Neural progenitor cell (in vitro differentiated cells): ENCODE measurements at regions not wholly inside any gene's neighbourhood (a gene's known extent, or its start where the extent isn't known, plus 50 kb on each side); places are given as distances from the start of the nearest gene placed in this dataset.

Source experiments
- DNase-seq: peaks from one replicate; pipeline ENCODE4 v3.0.0-alpha.2; 2016; ENCODE audit warnings: low spot score
- H2AFZ ChIP-seq: fragments of 200-600 bp; sonication (generic); replicated peaks from 2 replicates; pipeline ENCODE4 v1.6.1; 2016; ENCODE audit warnings: antibody characterized with exemption
- H3F3A ChIP-seq: fragments of 200-600 bp; sonication (generic); 2 replicates; pipeline ENCODE4 v1.6.1; 2016; ENCODE audit warnings: antibody characterized with exemption, low read depth
- H3K27ac ChIP-seq: fragments of 200-600 bp; sonication (generic); 2 replicates; pipeline ENCODE4 v1.5.1; 2016; ENCODE audit warnings: mild to moderate bottlenecking
- H3K27me3 ChIP-seq: fragments of 200-600 bp; sonication (generic); 2 replicates; pipeline ENCODE4 v1.6.1; 2016; ENCODE audit warnings: mild to moderate bottlenecking, moderate library complexity
- H3K36me3 ChIP-seq: fragments of 200-600 bp; sonication (generic); 2 replicates; pipeline ENCODE4 v1.5.1; 2016
- H3K4me1 ChIP-seq: fragments of 200-600 bp; sonication (generic); 2 replicates; pipeline ENCODE4 v1.6.1; 2016; ENCODE audit warnings: mixed run types
- H3K4me2 ChIP-seq: fragments of 200-600 bp; sonication (generic); 2 replicates; pipeline ENCODE4 v1.6.1; 2016
- H3K4me3 ChIP-seq: fragments of 200-600 bp; sonication (generic); 2 replicates; pipeline ENCODE4 v1.5.1; 2016
- H3K79me2 ChIP-seq: fragments of 200-600 bp; sonication (generic); 2 replicates; pipeline ENCODE4 v1.6.1; 2016; ENCODE audit warnings: low read depth
- H3K9ac ChIP-seq: fragments of 200-600 bp; sonication (generic); 2 replicates; pipeline ENCODE4 v1.6.1; 2016
- H3K9me3 ChIP-seq: fragments of 200-600 bp; sonication (generic); 2 replicates; pipeline ENCODE4 v1.5.1; 2016; ENCODE audit warnings: low read depth
- H4K20me1 ChIP-seq: fragments of 200-600 bp; sonication (generic); 2 replicates; pipeline ENCODE4 v1.6.1; 2016; ENCODE audit warnings: low read depth
- H3K27ac Mint-ChIP-seq: 3 replicates; pipeline ENCODE4 v1.8.0; 2021; ENCODE audit warnings: mixed read lengths
- H3K27me3 Mint-ChIP-seq: 2 replicates; pipeline ENCODE4 v1.8.0; 2022; ENCODE audit warnings: low read depth, mild to moderate bottlenecking, inconsistent platforms, moderate library complexity, mixed read lengths; ENCODE audit not compliant: insufficient read depth
- H3K36me3 Mint-ChIP-seq: 3 replicates; pipeline ENCODE4 v1.8.0; 2021; ENCODE audit warnings: mixed read lengths
- H3K4me1 Mint-ChIP-seq: 3 replicates; pipeline ENCODE4 v1.8.0; 2021; ENCODE audit warnings: mixed read lengths
- H3K4me3 Mint-ChIP-seq: 3 replicates; pipeline ENCODE4 v1.8.0; 2021; ENCODE audit warnings: mild to moderate bottlenecking, moderate library complexity, mixed read lengths
- H3K9me3 Mint-ChIP-seq: 3 replicates; pipeline ENCODE4 v1.8.0; 2020; ENCODE audit warnings: mixed read lengths
- EZH2 ChIP-seq: fragments of 200-600 bp; sonication (generic); IDR thresholded peaks from 2 replicates; pipeline ENCODE4 v1.6.1; 2017; ENCODE audit warnings: antibody characterized with exemption, mild to moderate bottlenecking, moderate library complexity
- EZH2phosphoT487 ChIP-seq: fragments of 200-600 bp; sonication (generic); IDR thresholded peaks from 2 replicates; pipeline ENCODE4 v1.6.1; 2017; ENCODE audit warnings: antibody characterized with exemption
- TF ChIP-seq, protein P1 (sequence below): fragments of 200-600 bp; sonication (generic); IDR thresholded peaks from 2 replicates; pipeline ENCODE4 v1.5.1; 2017; ENCODE audit warnings: antibody characterized with exemption, mild to moderate bottlenecking

DNA sequence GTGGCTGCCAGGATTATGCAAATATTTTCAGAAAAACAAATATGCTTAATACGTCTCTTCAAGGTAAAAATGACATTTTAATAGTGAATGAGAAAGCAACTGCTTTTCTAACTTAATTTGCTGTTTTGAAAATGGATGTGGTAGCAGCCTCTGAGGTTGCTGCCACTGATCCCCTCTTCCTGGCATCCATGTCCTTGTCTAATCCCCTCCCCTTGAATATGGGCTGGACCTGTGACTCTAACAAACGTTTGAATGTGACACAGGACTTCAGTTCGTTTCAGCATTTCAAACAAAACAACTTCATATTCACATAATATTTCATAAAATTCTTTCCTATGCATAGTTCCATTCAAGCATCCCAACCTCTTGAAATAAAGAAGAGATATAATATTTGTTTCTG lies 64.2 kb upstream of the SLC38A2 start:
- no peak for DNase-seq
- Histone ChIP-seq H3K27me3 (no peaks in the 10 kb centered on the region), H2AFZ (no peak overlapping the region), H4K20me1 (no peaks in the 10 kb centered on the region), H3F3A (no peaks in the 10 kb centered on the region), H3K9me3 (no peaks in the 10 kb centered on the region), H3K9ac (no peak overlapping the region), H3K27ac (no peak overlapping the region), H3K36me3 (no peaks in the 10 kb centered on the region), H3K4me1 (no peaks in the 10 kb centered on the region), H3K4me2 (no peak overlapping the region), H3K4me3 (no peak overlapping the region), H3K79me2 (no peaks in the 10 kb centered on the region)
- Mint-ChIP-seq H3K4me3 (no peak overlapping the region), H3K4me1 (no peaks in the 10 kb centered on the region), H3K9me3 (no peaks in the 10 kb centered on the region), H3K27ac (no peak overlapping the region), H3K27me3 (no peaks in the 10 kb centered on the region), H3K36me3 (no peaks in the 10 kb centered on the region)
- TF ChIP-seq, protein P1, sequence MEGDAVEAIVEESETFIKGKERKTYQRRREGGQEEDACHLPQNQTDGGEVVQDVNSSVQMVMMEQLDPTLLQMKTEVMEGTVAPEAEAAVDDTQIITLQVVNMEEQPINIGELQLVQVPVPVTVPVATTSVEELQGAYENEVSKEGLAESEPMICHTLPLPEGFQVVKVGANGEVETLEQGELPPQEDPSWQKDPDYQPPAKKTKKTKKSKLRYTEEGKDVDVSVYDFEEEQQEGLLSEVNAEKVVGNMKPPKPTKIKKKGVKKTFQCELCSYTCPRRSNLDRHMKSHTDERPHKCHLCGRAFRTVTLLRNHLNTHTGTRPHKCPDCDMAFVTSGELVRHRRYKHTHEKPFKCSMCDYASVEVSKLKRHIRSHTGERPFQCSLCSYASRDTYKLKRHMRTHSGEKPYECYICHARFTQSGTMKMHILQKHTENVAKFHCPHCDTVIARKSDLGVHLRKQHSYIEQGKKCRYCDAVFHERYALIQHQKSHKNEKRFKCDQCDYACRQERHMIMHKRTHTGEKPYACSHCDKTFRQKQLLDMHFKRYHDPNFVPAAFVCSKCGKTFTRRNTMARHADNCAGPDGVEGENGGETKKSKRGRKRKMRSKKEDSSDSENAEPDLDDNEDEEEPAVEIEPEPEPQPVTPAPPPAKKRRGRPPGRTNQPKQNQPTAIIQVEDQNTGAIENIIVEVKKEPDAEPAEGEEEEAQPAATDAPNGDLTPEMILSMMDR = no peak
- TF ChIP-seq EZH2 (no peak), EZH2phosphoT487 (no peak)

DNA sequence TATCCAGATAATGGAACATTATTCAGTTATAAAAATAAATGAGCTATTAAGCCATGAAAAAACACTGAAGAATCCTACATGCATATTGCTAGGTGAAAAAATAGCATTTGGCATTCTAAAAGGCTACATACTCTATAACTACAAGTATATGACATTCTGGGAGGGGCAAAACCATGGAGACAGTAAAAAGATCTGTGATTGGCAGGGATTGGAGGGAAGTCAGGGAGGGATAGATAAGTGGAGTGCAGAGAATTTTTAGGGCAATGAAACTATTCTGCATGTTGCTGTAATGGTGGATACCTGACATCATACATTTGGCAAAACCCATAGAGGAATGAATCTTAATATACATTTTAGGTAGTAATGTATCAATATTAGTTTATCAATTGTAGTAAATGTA lies 63.1 kb upstream of the SLC38A2 start:
- DNase-seq = no peak
- Histone ChIP-seq H3K36me3 (no peaks in the 10 kb centered on the region), H3K9me3 (no peaks in the 10 kb centered on the region), H3K79me2 (no peaks in the 10 kb centered on the region), H3K27ac (no peak overlapping the region), H4K20me1 (no peaks in the 10 kb centered on the region), H3K27me3 (no peaks in the 10 kb centered on the region), H3K4me1 (no peaks in the 10 kb centered on the region), H3K4me3 (no peak overlapping the region), H2AFZ (no peak overlapping the region), H3F3A (no peaks in the 10 kb centered on the region), H3K9ac (no peak overlapping the region), H3K4me2 (no peak overlapping the region)
- TF ChIP-seq EZH2phosphoT487 = no peak
- Mint-ChIP-seq H3K27me3 (no peaks in the 10 kb centered on the region), H3K4me3 (no peak overlapping the region), H3K36me3 (no peaks in the 10 kb centered on the region), H3K4me1 (no peaks in the 10 kb centered on the region), H3K9me3 (no peaks in the 10 kb centered on the region), H3K27ac (no peak overlapping the region)

DNA sequence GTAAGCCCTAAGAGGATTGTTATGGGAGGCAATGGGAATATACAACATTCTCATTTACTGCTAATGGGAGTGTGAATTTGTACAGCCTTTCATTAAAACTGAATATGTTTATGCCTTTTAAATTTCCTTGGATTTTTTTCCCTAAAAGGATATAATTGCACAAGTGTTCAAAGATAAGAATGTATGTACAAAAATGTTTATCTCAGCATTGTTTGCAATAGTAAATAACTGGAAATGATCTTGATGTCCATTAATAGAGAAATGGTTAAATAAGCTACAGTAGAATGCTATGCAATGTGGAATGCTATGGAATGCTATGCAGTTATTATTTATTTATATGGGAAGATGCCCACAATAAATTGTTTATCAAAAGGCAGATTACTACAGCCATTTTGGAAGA lies 62.5 kb upstream of the SLC38A2 start:
- Histone ChIP-seq H3K36me3 (no peaks in the 10 kb centered on the region), H2AFZ (no peak overlapping the region), H3K4me2 (no peak overlapping the region), H3F3A (no peaks in the 10 kb centered on the region), H3K4me1 (no peaks in the 10 kb centered on the region), H3K4me3 (no peak overlapping the region), H3K9me3 (no peaks in the 10 kb centered on the region), H3K9ac (no peak overlapping the region), H3K27ac (no peak overlapping the region), H4K20me1 (no peaks in the 10 kb centered on the region), H3K27me3 (no peaks in the 10 kb centered on the region), H3K79me2 (no peaks in the 10 kb centered on the region)
- TF ChIP-seq EZH2 = no peak
- H3K27ac Mint-ChIP-seq = no peak overlapping the region
- no peaks in the 10 kb centered on the region for H3K27me3 Mint-ChIP-seq
- H3K9me3 Mint-ChIP-seq = no peaks in the 10 kb centered on the region
- peaks cover 3% of the 10 kb centered on the region for H3K4me1 Mint-ChIP-seq
- no peaks in the 10 kb centered on the region for H3K36me3 Mint-ChIP-seq
- no peak for DNase-seq
- no peak overlapping the region for H3K4me3 Mint-ChIP-seq

DNA sequence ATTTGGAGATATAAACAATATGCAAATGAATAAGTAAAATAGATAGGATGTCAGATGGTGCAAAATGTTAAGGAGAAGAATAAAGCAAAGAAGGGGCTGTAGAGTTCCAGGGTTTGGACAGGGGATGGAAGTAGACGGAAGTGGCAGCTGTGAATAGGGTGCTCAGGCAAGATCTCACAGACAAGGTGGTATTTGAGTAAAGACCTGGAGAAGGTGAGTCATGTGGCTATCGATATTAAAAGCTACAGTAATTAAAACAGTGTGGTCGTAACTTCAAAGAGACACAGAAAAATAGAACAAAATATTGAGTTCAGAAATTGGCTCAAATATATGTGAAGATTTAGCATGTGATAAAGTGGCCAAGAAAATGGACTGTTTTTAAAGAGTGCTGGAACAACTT lies 61.3 kb upstream of the SLC38A2 start:
- Histone ChIP-seq H3K4me1 (no peaks in the 10 kb centered on the region), H3K4me2 (no peak overlapping the region), H2AFZ (no peak overlapping the region), H4K20me1 (no peaks in the 10 kb centered on the region), H3K27me3 (no peaks in the 10 kb centered on the region), H3K4me3 (no peak overlapping the region), H3K36me3 (no peaks in the 10 kb centered on the region), H3F3A (no peaks in the 10 kb centered on the region), H3K27ac (no peak overlapping the region), H3K79me2 (no peaks in the 10 kb centered on the region), H3K9ac (no peak overlapping the region), H3K9me3 (no peaks in the 10 kb centered on the region)
- no peak overlapping the region for H3K27ac Mint-ChIP-seq
- TF ChIP-seq EZH2 (no peak), EZH2phosphoT487 (no peak)
- TF ChIP-seq, protein P1 = no peak
- peaks cover 3% of the 10 kb centered on the region for H3K4me1 Mint-ChIP-seq
- H3K36me3 Mint-ChIP-seq = no peaks in the 10 kb centered on the region
- no peak for DNase-seq
- H3K4me3 Mint-ChIP-seq = no peak overlapping the region
- H3K9me3 Mint-ChIP-seq = no peaks in the 10 kb centered on the region
- no peaks in the 10 kb centered on the region for H3K27me3 Mint-ChIP-seq
